HAP-1 (cell line): ENCODE measurements at regions not wholly inside any gene's neighbourhood (a gene's known extent, or its start where the extent isn't known, plus 50 kb on each side); places are given as distances from the start of the nearest gene placed in this dataset.

Experiments
- DNase-seq, 2 experiments: peaks; one replicate each; pipeline ENCODE4 v3.0.0-alpha.2; 2016 to 2020; ENCODE audit warnings: low spot score in 2 of 2
- H3K27me3 ChIP-seq: fragments of 250-450 bp; sonication (Bioruptor Pico); 2 replicates; pipeline ENCODE4 v1.5.1; 2020; ENCODE audit warnings: low read depth, mild to moderate bottlenecking, moderate library complexity
- H3K36me3 ChIP-seq: fragments of 250-450 bp; sonication (Bioruptor Pico); replicated peaks from 2 replicates; pipeline ENCODE4 v1.5.1; 2020; ENCODE audit warnings: mild to moderate bottlenecking
- H3K4me1 ChIP-seq: fragments of 250-450 bp; sonication (Bioruptor Pico); 2 replicates; pipeline ENCODE4 v1.5.1; 2020; ENCODE audit warnings: mild to moderate bottlenecking
- H3K4me3 ChIP-seq: fragments of 250-450 bp; sonication (Bioruptor Pico); 2 replicates; pipeline ENCODE4 v1.5.1; 2020; ENCODE audit warnings: mild to moderate bottlenecking, moderate library complexity
- H3K9me3 ChIP-seq: fragments of 250-450 bp; sonication (Bioruptor Pico); 2 replicates; pipeline ENCODE4 v1.5.1; 2020; ENCODE audit warnings: mild to moderate bottlenecking, moderate library complexity
- in situ Hi-C: fragments of 300-500 bp; cut with MboI; formaldehyde crosslinking; loops from 3 replicates; pipeline ENCODE4 v1.14.3; 2020; ENCODE audit warnings: low sequenced_read_pairs, inconsistent platforms, mixed read lengths

DNA sequence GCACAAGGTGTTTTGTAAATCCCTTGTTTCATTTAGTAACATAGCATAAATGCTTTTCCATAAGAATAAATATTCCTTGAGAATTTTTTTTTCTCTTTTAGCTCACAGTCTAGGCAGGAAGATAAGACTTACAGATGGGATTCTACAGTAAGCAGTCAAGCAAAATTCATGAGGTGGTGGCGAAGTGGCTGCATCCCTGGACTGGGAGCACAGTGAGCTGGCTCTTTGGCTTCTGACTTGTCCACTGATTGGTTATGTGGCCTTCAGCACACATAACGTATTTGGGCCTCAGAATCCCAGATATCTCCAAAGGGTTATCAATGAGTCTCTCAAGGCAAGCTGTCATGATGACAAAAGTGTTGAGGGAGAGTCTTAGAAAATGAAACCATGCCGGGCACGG is 99.8 kb downstream of the EBNA1BP2 start:
- Histone ChIP-seq H3K4me3 (no peak overlapping the region), H3K27me3 (no peaks in the 10 kb centered on the region), H3K36me3 (no peaks in the 10 kb centered on the region), H3K9me3 (no peaks in the 10 kb centered on the region), H3K4me1 (no peaks in the 10 kb centered on the region)
- in situ Hi-C loops = loop anchor here (25.0 kb wide), 1 partner anchor 485 kb away; no protein-coding TSS in a partner anchor
- no peak for DNase-seq

DNA sequence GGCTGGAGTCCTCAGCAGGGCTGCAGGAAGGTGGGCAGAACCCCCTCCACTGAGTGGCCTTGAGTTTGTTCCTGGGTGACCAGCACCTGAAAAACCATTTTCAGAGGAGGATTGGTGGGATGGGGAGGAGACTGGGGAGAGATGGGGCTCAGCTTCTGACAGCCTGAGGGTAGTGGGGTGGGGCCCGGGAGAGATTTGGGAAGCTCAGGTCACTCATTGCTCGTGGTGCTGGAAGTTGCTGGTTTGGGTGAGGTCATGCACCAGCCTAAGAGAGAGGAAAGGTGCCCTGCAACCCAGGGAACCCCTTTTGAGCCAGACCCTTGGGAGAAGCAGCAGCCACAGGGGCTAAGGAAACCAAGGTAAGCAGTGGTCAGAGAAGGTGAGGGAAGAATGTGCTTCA is 100.8 kb downstream of the EBNA1BP2 start:
- in situ Hi-C loops = loop anchor here (25.0 kb wide), 1 partner anchor 484 kb away; no protein-coding TSS in a partner anchor

DNA sequence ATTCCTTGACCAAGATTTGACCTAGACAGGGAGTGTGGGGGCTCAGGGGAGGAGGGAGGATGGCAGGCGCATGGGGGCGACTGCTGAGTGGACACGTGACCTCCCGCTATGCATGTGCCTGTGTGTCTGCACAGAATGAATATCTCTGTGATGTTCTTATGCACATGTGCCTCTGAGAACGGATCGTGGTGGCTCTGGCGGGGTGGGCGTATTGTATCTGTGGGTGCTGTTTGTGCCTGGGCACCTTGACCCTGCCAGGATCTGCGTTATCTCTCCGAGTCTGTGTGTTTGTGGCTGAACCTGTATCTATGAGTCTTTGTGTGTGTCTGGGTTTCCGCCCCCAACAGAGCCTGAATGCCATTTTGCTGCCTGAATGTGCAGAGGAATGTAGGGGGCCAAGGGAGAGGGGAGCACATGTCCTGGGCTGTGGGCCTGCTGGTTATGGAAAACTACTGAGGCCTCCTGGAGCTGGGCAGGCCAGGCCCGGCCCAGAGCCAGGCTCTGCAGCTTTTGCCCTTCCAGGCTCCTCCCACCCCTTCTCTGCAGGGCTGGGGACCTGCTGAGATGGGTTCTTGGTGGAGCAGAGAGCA is 102.5 kb downstream of the EBNA1BP2 start:
- Histone ChIP-seq H3K4me3 (no peak overlapping the region), H3K27me3 (no peaks in the 10 kb centered on the region), H3K36me3 (no peaks in the 10 kb centered on the region), H3K9me3 (no peaks in the 10 kb centered on the region), H3K4me1 (no peaks in the 10 kb centered on the region)
- in situ Hi-C loops = loop anchor here (5.0 to 25.0 kb wide), 3 partner anchors 125 to 482 kb away; no protein-coding TSS in a partner anchor
- no peak for DNase-seq

More for the DNA sequence above, 100.8 kb downstream of the EBNA1BP2 start:
- no peaks in the 10 kb centered on the region for H3K27me3 ChIP-seq
- no peaks in the 10 kb centered on the region for H3K4me1 ChIP-seq
- H3K36me3 ChIP-seq = no peaks in the 10 kb centered on the region
- no peak overlapping the region for H3K4me3 ChIP-seq
- DNase-seq = no peak
- H3K9me3 ChIP-seq = no peaks in the 10 kb centered on the region

GRCh38 chr1:43068911-43069310 is 103.2 kb downstream of the EBNA1BP2 start:
- Histone ChIP-seq H3K4me1 (no peaks in the 10 kb centered on the region), H3K27me3 (no peaks in the 10 kb centered on the region), H3K9me3 (no peaks in the 10 kb centered on the region), H3K4me3 (no peak overlapping the region), H3K36me3 (no peaks in the 10 kb centered on the region)
- DNase-seq = no peak
- in situ Hi-C loops = loop anchor here (5.0 to 25.0 kb wide), 3 partner anchors 124 to 482 kb away; no protein-coding TSS in a partner anchor

GRCh38 chr1:43067977-43068751 is 103.9 kb downstream of the EBNA1BP2 start:
- no peak overlapping the region for H3K4me3 ChIP-seq
- in situ Hi-C loops = loop anchor here (5.0 to 25.0 kb wide), 3 partner anchors 123 to 481 kb away; no protein-coding TSS in a partner anchor

GRCh38 chr1:43067233-43067745 is 104.8 kb downstream of the EBNA1BP2 start:
- no peak for DNase-seq
- in situ Hi-C loops = loop anchor here (5.0 to 25.0 kb wide), 3 partner anchors 122 to 480 kb away; no protein-coding TSS in a partner anchor

More at GRCh38 chr1:43067977-43068751, 103.9 kb downstream of the EBNA1BP2 start:
- DNase-seq = peak in 1 of 2 experiments; percentile 43
- H3K4me1 ChIP-seq = no peaks in the 10 kb centered on the region
- no peaks in the 10 kb centered on the region for H3K27me3 ChIP-seq
- H3K36me3 ChIP-seq = no peaks in the 10 kb centered on the region
- H3K9me3 ChIP-seq = no peaks in the 10 kb centered on the region

GRCh38 chr1:43066578-43066977 is 105.5 kb downstream of the EBNA1BP2 start:
- Histone ChIP-seq H3K36me3 (no peaks in the 10 kb centered on the region), H3K4me3 (no peak overlapping the region), H3K27me3 (no peaks in the 10 kb centered on the region), H3K4me1 (peaks cover 2% of the 10 kb centered on the region; the same call in 1 of the 2 replicates), H3K9me3 (no peaks in the 10 kb centered on the region)
- no peak for DNase-seq
- in situ Hi-C loops = loop anchor here (5.0 to 25.0 kb wide), 3 partner anchors 122 to 479 kb away; no protein-coding TSS in a partner anchor

More at GRCh38 chr1:43067233-43067745, 104.8 kb downstream of the EBNA1BP2 start:
- Histone ChIP-seq H3K4me1 (no peaks in the 10 kb centered on the region), H3K4me3 (no peak overlapping the region), H3K27me3 (no peaks in the 10 kb centered on the region), H3K36me3 (no peaks in the 10 kb centered on the region), H3K9me3 (no peaks in the 10 kb centered on the region)

DNA sequence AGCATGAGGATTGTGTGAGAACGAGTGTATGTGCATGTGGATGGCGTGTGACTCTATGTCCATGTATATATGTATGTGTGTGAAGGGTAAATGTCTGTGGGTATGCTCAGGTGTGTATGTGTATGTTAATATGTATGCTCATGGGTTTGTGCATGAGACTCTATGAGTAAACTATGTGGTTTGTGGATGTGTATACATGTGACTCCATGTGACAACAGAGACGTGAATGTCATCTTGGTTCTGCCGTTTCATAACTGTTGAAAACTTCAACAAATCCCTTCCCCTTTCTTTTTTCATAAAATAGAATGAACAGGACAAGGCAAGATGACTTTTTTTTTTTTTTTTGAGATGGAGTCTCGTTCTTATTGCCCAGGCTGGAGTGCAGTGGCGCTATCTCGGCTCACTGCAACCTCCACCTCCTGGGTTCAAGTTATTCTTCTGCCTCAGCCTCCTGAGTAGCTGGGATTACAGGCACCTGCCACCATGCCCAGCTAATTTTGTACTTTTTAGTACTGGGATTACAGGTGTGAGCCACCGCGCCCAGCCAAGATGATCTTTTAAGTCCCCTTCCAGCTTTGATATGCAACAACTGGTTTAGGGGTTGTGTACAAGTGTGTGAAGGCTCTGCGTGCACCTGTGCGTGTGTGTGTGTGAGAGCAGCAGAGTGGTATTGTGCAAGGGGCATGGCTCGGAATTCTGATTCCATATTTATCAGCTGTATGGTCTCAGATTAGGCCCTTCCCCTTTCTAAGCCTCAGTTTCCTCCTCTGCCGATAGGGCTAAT is 106.3 kb downstream of the EBNA1BP2 start:
- no peaks in the 10 kb centered on the region for H3K27me3 ChIP-seq
- no peaks in the 10 kb centered on the region for H3K36me3 ChIP-seq
- H3K9me3 ChIP-seq = no peaks in the 10 kb centered on the region
- H3K4me1 ChIP-seq = peaks cover 4% of the 10 kb centered on the region; the same call in 1 of the 2 replicates
- in situ Hi-C loops = loop anchor here (5.0 to 25.0 kb wide), 3 partner anchors 121 to 479 kb away; no protein-coding TSS in a partner anchor
- H3K4me3 ChIP-seq = no peak overlapping the region
- no peak for DNase-seq

- Histone ChIP-seq H3K4me3 (no peak overlapping the region), H3K4me1 (peaks cover 4% of the 10 kb centered on the region; the same call in 1 of the 2 replicates), H3K27me3 (no peaks in the 10 kb centered on the region), H3K9me3 (no peaks in the 10 kb centered on the region), H3K36me3 (no peaks in the 10 kb centered on the region)
- no peak for DNase-seq
- in situ Hi-C loops = loop anchor here (5.0 to 25.0 kb wide), 3 partner anchors 120 to 478 kb away; no protein-coding TSS in a partner anchor
Measured at GRCh38 chr1:43065191-43065590, 106.5 kb upstream of the SLC2A1 start.

- no peaks in the 10 kb centered on the region for H3K27me3 ChIP-seq
- peaks cover 7% of the 10 kb centered on the region; the same call in 1 of the 2 replicates for H3K4me1 ChIP-seq
- DNase-seq = no peak
- H3K36me3 ChIP-seq = no peaks in the 10 kb centered on the region
- no peak overlapping the region for H3K4me3 ChIP-seq
- in situ Hi-C loops = loop anchor here (10.0 to 25.0 kb wide), 2 partner anchors 119 to 476 kb away; no protein-coding TSS in a partner anchor
- no peaks in the 10 kb centered on the region for H3K9me3 ChIP-seq
Measured at GRCh38 chr1:43063394-43064219, 104.9 kb upstream of the SLC2A1 start.

- Histone ChIP-seq H3K4me1 (peaks cover 7% of the 10 kb centered on the region; the same call in 1 of the 2 replicates), H3K27me3 (no peaks in the 10 kb centered on the region), H3K4me3 (no peak overlapping the region), H3K9me3 (no peaks in the 10 kb centered on the region), H3K36me3 (no peaks in the 10 kb centered on the region)
- DNase-seq = no peak
- in situ Hi-C loops = loop anchor here (10.0 to 25.0 kb wide), 2 partner anchors 118 to 475 kb away; no protein-coding TSS in a partner anchor
Measured at GRCh38 chr1:43062527-43063095, 103.9 kb upstream of the SLC2A1 start.

DNA sequence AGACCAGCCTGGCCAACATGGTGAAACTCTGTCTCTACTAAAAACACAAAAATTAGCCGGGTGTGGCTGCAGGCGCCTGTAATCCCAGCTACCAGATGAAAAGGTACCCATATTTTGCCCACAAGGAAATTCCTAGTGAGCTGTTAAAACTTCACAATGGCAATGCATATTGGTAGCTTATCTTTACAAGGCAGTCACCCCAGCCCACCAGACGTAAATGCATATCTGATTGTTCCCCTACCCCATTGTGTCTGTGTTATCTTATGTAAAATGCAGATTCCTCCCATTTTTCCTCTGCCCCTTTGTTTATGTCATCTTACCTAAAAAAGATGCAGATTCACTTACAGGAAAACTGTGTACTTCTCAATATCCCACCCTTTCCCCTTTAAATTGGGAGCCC is 103.1 kb upstream of the SLC2A1 start:
- DNase-seq = no peak
- no peak overlapping the region for H3K4me3 ChIP-seq
- in situ Hi-C loops = loop anchor here (10.0 to 25.0 kb wide), 2 partner anchors 117 to 474 kb away; no protein-coding TSS in a partner anchor

More for the DNA sequence above, 103.1 kb upstream of the SLC2A1 start:
- Histone ChIP-seq H3K27me3 (no peaks in the 10 kb centered on the region), H3K9me3 (no peaks in the 10 kb centered on the region), H3K4me1 (peaks cover 7% of the 10 kb centered on the region; the same call in 1 of the 2 replicates), H3K36me3 (no peaks in the 10 kb centered on the region)
